ENCODE measurements at regions not wholly inside any gene's neighbourhood (a gene's known extent, or its start where the extent isn't known, plus 50 kb on each side); places are given as distances from the start of the nearest gene placed in this dataset.

- Histone ChIP-seq H3K27ac (replicated peaks; ENCODE audit: low read length) (no peak overlapping the region), H3K14ac (ENCODE audit: low read length) (no peak overlapping the region), H3K27me3 (ENCODE audit: control insufficient read depth in 3 of 3, insufficient read depth in 3 of 3, low read depth in 1 of 3, low read length in 3 of 3) (no peaks in the 10 kb centered on the region), H3K23ac (ENCODE audit: low read depth, low read length, poor library complexity) (no peak overlapping the region), H2AFZ (ENCODE audit: low read length) (no peak overlapping the region), H4K8ac (ENCODE audit: low read depth, low read length) (no peak overlapping the region), H2AK5ac (ENCODE audit: low read depth, low read length) (no peak overlapping the region), H2BK5ac (ENCODE audit: low read length) (no peak overlapping the region), H2BK15ac (ENCODE audit: low read length) (no peak overlapping the region), H3K36me3 (replicated peaks in 1 of 2; ENCODE audit: control insufficient read depth in 2 of 2, insufficient read depth in 2 of 2, low read length in 2 of 2) (no peaks in the 10 kb centered on the region), H3K4me3 (ENCODE audit: low read length in 2 of 2) (no peak overlapping the region), H3K9ac (ENCODE audit: low read depth, low read length, poor library complexity) (no peak overlapping the region), H3K18ac (ENCODE audit: low read length) (no peak overlapping the region), H3K4me1 (ENCODE audit: control insufficient read depth in 2 of 2, insufficient read depth in 1 of 2, low read depth in 1 of 2, low read length in 2 of 2) (no peaks in the 10 kb centered on the region), H3K79me1 (ENCODE audit: low read depth, low read length) (no peaks in the 10 kb centered on the region), H2BK12ac (ENCODE audit: low read length) (no peak overlapping the region), H3K9me3 (replicated peaks in 1 of 2; ENCODE audit: control insufficient read depth in 2 of 2, insufficient read depth in 1 of 2, low read depth in 1 of 2, low read length in 2 of 2) (no peaks in the 10 kb centered on the region), H3K4me2 (ENCODE audit: insufficient read depth, low read length, poor library complexity, severe bottlenecking) (no peak overlapping the region), H4K91ac (ENCODE audit: low read depth, low read length, poor library complexity) (no peak overlapping the region), H3K4ac (ENCODE audit: low read length) (no peak overlapping the region), H2BK120ac (ENCODE audit: low read depth, low read length) (no peak overlapping the region)
- no peak for DNase-seq (ENCODE audit: low spot score)
- no CpG with 5 or more reads among the region's 7 CpGs for WGBS, 2 donors (ENCODE audit: extremely low coverage in 2 of 2, insufficient read length in 2 of 2, insufficient replicate concordance in 1 of 2)
These were observed 250.9 kb downstream of the PTEN start for GRCh38 chr10:88114368-88114767.

- Histone ChIP-seq H3K14ac (ENCODE audit: low read length) (no peak overlapping the region), H3K4ac (ENCODE audit: low read length) (no peak overlapping the region), H3K79me1 (ENCODE audit: low read depth, low read length) (no peaks in the 10 kb centered on the region), H3K36me3 (replicated peaks in 1 of 2; ENCODE audit: control insufficient read depth in 2 of 2, insufficient read depth in 2 of 2, low read length in 2 of 2) (no peaks in the 10 kb centered on the region), H2BK120ac (ENCODE audit: low read depth, low read length) (no peak overlapping the region), H2AK5ac (ENCODE audit: low read depth, low read length) (no peak overlapping the region), H3K4me1 (ENCODE audit: control insufficient read depth in 2 of 2, insufficient read depth in 1 of 2, low read depth in 1 of 2, low read length in 2 of 2) (no peaks in the 10 kb centered on the region), H3K18ac (ENCODE audit: low read length) (no peak overlapping the region), H3K4me3 (ENCODE audit: low read length in 2 of 2) (no peak overlapping the region), H2BK5ac (ENCODE audit: low read length) (no peak overlapping the region), H3K4me2 (ENCODE audit: insufficient read depth, low read length, poor library complexity, severe bottlenecking) (no peak overlapping the region), H2BK15ac (ENCODE audit: low read length) (no peak overlapping the region), H2BK12ac (ENCODE audit: low read length) (no peak overlapping the region), H3K9ac (ENCODE audit: low read depth, low read length, poor library complexity) (no peak overlapping the region), H3K23ac (ENCODE audit: low read depth, low read length, poor library complexity) (no peak overlapping the region), H4K91ac (ENCODE audit: low read depth, low read length, poor library complexity) (no peak overlapping the region), H3K27me3 (ENCODE audit: control insufficient read depth in 3 of 3, insufficient read depth in 3 of 3, low read depth in 1 of 3, low read length in 3 of 3) (no peaks in the 10 kb centered on the region), H4K8ac (ENCODE audit: low read depth, low read length) (no peak overlapping the region), H3K9me3 (replicated peaks in 1 of 2; ENCODE audit: control insufficient read depth in 2 of 2, insufficient read depth in 1 of 2, low read depth in 1 of 2, low read length in 2 of 2) (no peaks in the 10 kb centered on the region), H2AFZ (ENCODE audit: low read length) (no peak overlapping the region), H3K27ac (replicated peaks; ENCODE audit: low read length) (no peak overlapping the region)
- no CpG with 5 or more reads among the region's 3 CpGs for WGBS, 2 donors (ENCODE audit: extremely low coverage in 2 of 2, insufficient read length in 2 of 2, insufficient replicate concordance in 1 of 2)
- DNase-seq (ENCODE audit: low spot score): no peak
These were observed 252.0 kb downstream of the PTEN start for GRCh38 chr10:88115407-88115806.

GRCh38 chr10:88115968-88116367 is 252.5 kb downstream of the PTEN start:
- Histone ChIP-seq H4K8ac (ENCODE audit: low read depth, low read length) (no peak overlapping the region), H3K4me1 (ENCODE audit: control insufficient read depth in 2 of 2, insufficient read depth in 1 of 2, low read depth in 1 of 2, low read length in 2 of 2) (no peaks in the 10 kb centered on the region), H2BK15ac (ENCODE audit: low read length) (no peak overlapping the region), H2BK5ac (ENCODE audit: low read length) (no peak overlapping the region), H3K36me3 (replicated peaks in 1 of 2; ENCODE audit: control insufficient read depth in 2 of 2, insufficient read depth in 2 of 2, low read length in 2 of 2) (no peaks in the 10 kb centered on the region), H3K4me2 (ENCODE audit: insufficient read depth, low read length, poor library complexity, severe bottlenecking) (no peak overlapping the region), H2AFZ (ENCODE audit: low read length) (no peak overlapping the region), H4K91ac (ENCODE audit: low read depth, low read length, poor library complexity) (no peak overlapping the region), H3K27ac (replicated peaks; ENCODE audit: low read length) (no peak overlapping the region), H3K9me3 (replicated peaks in 1 of 2; ENCODE audit: control insufficient read depth in 2 of 2, insufficient read depth in 1 of 2, low read depth in 1 of 2, low read length in 2 of 2) (no peaks in the 10 kb centered on the region), H3K18ac (ENCODE audit: low read length) (no peak overlapping the region), H3K27me3 (ENCODE audit: control insufficient read depth in 3 of 3, insufficient read depth in 3 of 3, low read depth in 1 of 3, low read length in 3 of 3) (no peaks in the 10 kb centered on the region), H3K14ac (ENCODE audit: low read length) (no peak overlapping the region), H3K4ac (ENCODE audit: low read length) (no peak overlapping the region), H3K9ac (ENCODE audit: low read depth, low read length, poor library complexity) (no peak overlapping the region), H2AK5ac (ENCODE audit: low read depth, low read length) (no peak overlapping the region), H2BK12ac (ENCODE audit: low read length) (no peak overlapping the region), H3K23ac (ENCODE audit: low read depth, low read length, poor library complexity) (no peak overlapping the region), H2BK120ac (ENCODE audit: low read depth, low read length) (no peak overlapping the region), H3K4me3 (ENCODE audit: low read length in 2 of 2) (no peak overlapping the region), H3K79me1 (ENCODE audit: low read depth, low read length) (no peaks in the 10 kb centered on the region)
- no peak for DNase-seq (ENCODE audit: low spot score)
- no CpG with 5 or more reads among the region's 1 CpG for WGBS, 2 donors (ENCODE audit: extremely low coverage in 2 of 2, insufficient read length in 2 of 2, insufficient replicate concordance in 1 of 2)

- Histone ChIP-seq H3K23ac (ENCODE audit: low read depth, low read length, poor library complexity) (no peak overlapping the region), H4K91ac (ENCODE audit: low read depth, low read length, poor library complexity) (no peak overlapping the region), H2BK12ac (ENCODE audit: low read length) (no peak overlapping the region), H3K9me3 (replicated peaks in 1 of 2; ENCODE audit: control insufficient read depth in 2 of 2, insufficient read depth in 1 of 2, low read depth in 1 of 2, low read length in 2 of 2) (no peaks in the 10 kb centered on the region), H3K79me1 (ENCODE audit: low read depth, low read length) (no peaks in the 10 kb centered on the region), H3K27me3 (ENCODE audit: control insufficient read depth in 3 of 3, insufficient read depth in 3 of 3, low read depth in 1 of 3, low read length in 3 of 3) (no peaks in the 10 kb centered on the region), H2BK15ac (ENCODE audit: low read length) (no peak overlapping the region), H3K4me2 (ENCODE audit: insufficient read depth, low read length, poor library complexity, severe bottlenecking) (no peak overlapping the region), H3K9ac (ENCODE audit: low read depth, low read length, poor library complexity) (no peak overlapping the region), H2AK5ac (ENCODE audit: low read depth, low read length) (no peak overlapping the region), H2BK120ac (ENCODE audit: low read depth, low read length) (no peak overlapping the region), H3K27ac (replicated peaks; ENCODE audit: low read length) (no peak overlapping the region), H3K36me3 (replicated peaks in 1 of 2; ENCODE audit: control insufficient read depth in 2 of 2, insufficient read depth in 2 of 2, low read length in 2 of 2) (no peaks in the 10 kb centered on the region), H2BK5ac (ENCODE audit: low read length) (no peak overlapping the region), H4K8ac (ENCODE audit: low read depth, low read length) (no peak overlapping the region), H3K4me3 (ENCODE audit: low read length in 2 of 2) (no peak overlapping the region), H3K14ac (ENCODE audit: low read length) (no peak overlapping the region), H3K4ac (ENCODE audit: low read length) (no peak overlapping the region), H2AFZ (ENCODE audit: low read length) (no peak overlapping the region), H3K4me1 (ENCODE audit: control insufficient read depth in 2 of 2, insufficient read depth in 1 of 2, low read depth in 1 of 2, low read length in 2 of 2) (no peaks in the 10 kb centered on the region), H3K18ac (ENCODE audit: low read length) (no peak overlapping the region)
- no CpG with 5 or more reads among the region's 2 CpGs for WGBS, 2 donors (ENCODE audit: extremely low coverage in 2 of 2, insufficient read length in 2 of 2, insufficient replicate concordance in 1 of 2)
- no peak for DNase-seq (ENCODE audit: low spot score)
These were observed 253.1 kb downstream of the PTEN start for GRCh38 chr10:88116481-88116880.
